ENCODE measurements at regions not wholly inside any gene's neighbourhood (a gene's known extent, or its start where the extent isn't known, plus 50 kb on each side); places are given as distances from the start of the nearest gene placed in this dataset.

- Histone ChIP-seq H3K4me3 (no peak overlapping the region), H3K4me1 (no peaks in the 10 kb centered on the region), H3K9me3 (no peaks in the 10 kb centered on the region), H3K27ac (no peak overlapping the region), H3K27me3 (no peaks in the 10 kb centered on the region), H3K9ac (ENCODE audit: low read depth in 2 of 2, low read length in 2 of 2) (no peak overlapping the region), H3K36me3 (no peaks in the 10 kb centered on the region)
- TF ChIP-seq CTCF (IDR thresholded peaks at IDR 0.05) = no peak
- intact Hi-C loops (cut with DNase I) = no loop called here
- DNase-seq = no peak
Measured at GRCh38 chr11:43072911-43073310, 238.9 kb upstream of the API5 start.

GRCh38 chr11:43074810-43075209, 237.0 kb upstream of the API5 start:
- no peak for DNase-seq
- Histone ChIP-seq H3K27me3 (no peaks in the 10 kb centered on the region), H3K4me3 (no peak overlapping the region), H3K27ac (no peak overlapping the region), H3K36me3 (no peaks in the 10 kb centered on the region), H3K9ac (ENCODE audit: low read depth in 2 of 2, low read length in 2 of 2) (no peak overlapping the region), H3K4me1 (no peaks in the 10 kb centered on the region), H3K9me3 (no peaks in the 10 kb centered on the region)
- TF ChIP-seq CTCF (IDR thresholded peaks at IDR 0.05) = no peak
- intact Hi-C loops (cut with DNase I) = no loop called here

- intact Hi-C loops (cut with DNase I) = no loop called here
- H3K27me3 ChIP-seq = no peaks in the 10 kb centered on the region
- no peak for TF ChIP-seq CTCF (IDR thresholded peaks at IDR 0.05)
Measured at GRCh38 chr11:43101113-43101512, 210.7 kb upstream of the API5 start.

GRCh38 chr11:43116071-43116470, 195.7 kb upstream of the API5 start:
- Histone ChIP-seq H3K4me1 (no peaks in the 10 kb centered on the region), H3K9ac (ENCODE audit: low read depth in 2 of 2, low read length in 2 of 2) (no peak overlapping the region), H3K36me3 (no peaks in the 10 kb centered on the region), H3K27me3 (no peaks in the 10 kb centered on the region), H3K4me3 (no peak overlapping the region), H3K9me3 (no peaks in the 10 kb centered on the region), H3K27ac (no peak overlapping the region)
- TF ChIP-seq CTCF (IDR thresholded peaks at IDR 0.05) = no peak
- intact Hi-C loops (cut with DNase I) = no loop called here
- no peak for DNase-seq

More at GRCh38 chr11:43101113-43101512, 210.7 kb upstream of the API5 start:
- no peaks in the 10 kb centered on the region for H3K36me3 ChIP-seq
- H3K27ac ChIP-seq = no peak overlapping the region
- no peak for DNase-seq
- no peaks in the 10 kb centered on the region for H3K9me3 ChIP-seq
- H3K4me3 ChIP-seq = no peak overlapping the region
- H3K9ac ChIP-seq (ENCODE audit: low read depth in 2 of 2, low read length in 2 of 2) = no peak overlapping the region
- no peaks in the 10 kb centered on the region for H3K4me1 ChIP-seq

- TF ChIP-seq CTCF (IDR thresholded peaks at IDR 0.05) = no peak
- Histone ChIP-seq H3K4me3 (no peak overlapping the region), H3K36me3 (no peaks in the 10 kb centered on the region), H3K9me3 (no peaks in the 10 kb centered on the region), H3K27me3 (no peaks in the 10 kb centered on the region), H3K27ac (no peak overlapping the region), H3K9ac (ENCODE audit: low read depth in 2 of 2, low read length in 2 of 2) (no peak overlapping the region), H3K4me1 (no peaks in the 10 kb centered on the region)
- DNase-seq = no peak
- intact Hi-C loops (cut with DNase I) = no loop called here
Measured at GRCh38 chr11:43119275-43119970, 192.4 kb upstream of the API5 start.
